HepG2 (cell line): ENCODE measurements at regions not wholly inside any gene's neighbourhood (a gene's known extent, or its start where the extent isn't known, plus 50 kb on each side); places are given as distances from the start of the nearest gene placed in this dataset.

ENCODE experiments used
- ATAC-seq: fragments of 200-7000 bp; cut with Tn5 transposase; 3 replicates; pipeline ENCODE4 v1.9.1; 2020; ENCODE audit warnings: mild to moderate bottlenecking, moderate library complexity
- BruUV-seq: library from RNA; stranded (reverse); fragments of 400-500 nt; replicated peaks from 2 replicates; lab custom pipeline; 2021; lab: Mats Ljungman, UMichigan
- CTCF ChIA-PET: fragments of 300-600 bp; formaldehyde crosslinking; extraction: SDS; loops from one replicate; lab custom pipeline; 2021; ENCODE audit warnings: low total read pairs, inconsistent platforms, low intra/inter-chr PET ratio; lab: Yijun Ruan, JAX
- POLR2A ChIA-PET: fragments of 350-600 bp; sonication (Branson Sonifier 250); formaldehyde crosslinking; loops from one replicate; lab custom pipeline; 2020; ENCODE audit warnings: antibody characterized with exemption, inconsistent platforms; lab: Yijun Ruan, JAX
- DNase-seq: peaks from one replicate; pipeline ENCODE4 v3.0.0-alpha.2; 2015; ENCODE audit warnings: low spot score
- FAIRE-seq: peaks from 3 replicates; lab custom pipeline; 2011; peaks lifted over from hg19 to GRCh38; lab: Jason Lieb, UNC
- H2AFZ ChIP-seq: one replicate; pipeline ENCODE4 v1.6.1; 2011; ENCODE audit warnings: low read length, inconsistent platforms
- H3K27ac ChIP-seq: fragments of 300-600 bp; 3 replicates; pipeline ENCODE4 v1.8.0; 2011; ENCODE audit warnings: mixed run types, mild to moderate bottlenecking, mixed read lengths, low read length, inconsistent platforms; ENCODE audit not compliant: insufficient read depth; ENCODE audit errors: extremely low read length
- H3K27me3 ChIP-seq, 2 experiments: fragments of 200-600 bp in 1 of 2; 2 replicates in 1 of 2; 3 replicates in 1 of 2; pipeline versions ENCODE4 v1.6.0 to v1.8.0; 2011; ENCODE audit warnings: low read length in 2 of 2, mild to moderate bottlenecking in 2 of 2, moderate library complexity in 2 of 2, inconsistent platforms in 1 of 2; ENCODE audit not compliant: insufficient read depth in 2 of 2, control insufficient read depth in 1 of 2
- H3K36me3 ChIP-seq, 2 experiments: fragments of 200-600 bp in 1 of 2; replicated peaks in 1 of 2; 2 replicates in 1 of 2; 3 replicates in 1 of 2; pipeline versions ENCODE4 v1.5.1 to v1.8.0; 2011; ENCODE audit warnings: low read length in 2 of 2, inconsistent platforms in 1 of 2; ENCODE audit not compliant: insufficient read depth in 2 of 2, control insufficient read depth in 1 of 2
- H3K4me1 ChIP-seq: 2 replicates; pipeline ENCODE4 v1.5.1; 2012; ENCODE audit warnings: low read length, inconsistent platforms; ENCODE audit not compliant: insufficient read depth
- H3K4me2 ChIP-seq: 2 replicates; pipeline ENCODE4 v1.6.0; 2011; ENCODE audit warnings: low read depth, low read length, inconsistent platforms
- H3K4me3 ChIP-seq, 3 experiments: fragments of 200-600 bp in 1 of 3; sonication (generic), shearing (Covaris generic) in 1 of 3; replicated peaks in 1 of 3; 2 replicates each; pipeline ENCODE4 v1.5.1; 2011 to 2016; ENCODE audit warnings: low read length in 3 of 3, inconsistent platforms in 2 of 3, low read depth in 2 of 3, mild to moderate bottlenecking in 2 of 3, control low read depth in 1 of 3, mixed read lengths in 1 of 3; ENCODE audit not compliant: insufficient read depth in 1 of 3
- H3K79me2 ChIP-seq: one replicate; pipeline ENCODE4 v1.6.1; 2011; ENCODE audit warnings: low read length, inconsistent platforms; ENCODE audit not compliant: insufficient read depth
- H3K9ac ChIP-seq: 2 replicates; pipeline ENCODE4 v1.6.0; 2011; ENCODE audit warnings: mild to moderate bottlenecking, low read depth, low read length, inconsistent platforms; ENCODE audit not compliant: insufficient read depth
- H3K9me3 ChIP-seq: 2 replicates; pipeline ENCODE4 v1.5.1; 2012; ENCODE audit warnings: mild to moderate bottlenecking, low read length
- H4K20me1 ChIP-seq: 2 replicates; pipeline ENCODE4 v1.6.0; 2011; ENCODE audit warnings: inconsistent platforms, mild to moderate bottlenecking, low read length, moderate library complexity; ENCODE audit not compliant: insufficient read depth
- ELF1 ChIP-seq: sonication (generic); formaldehyde crosslinking; IDR thresholded peaks from 2 replicates; pipeline ENCODE4 v1.4.0; 2020; ENCODE audit warnings: missing genetic modification reagents
- EP300 ChIP-seq, 3 experiments: sonication (generic) in 1 of 3; formaldehyde crosslinking in 1 of 3; IDR thresholded peaks; 2 replicates each; pipeline versions ENCODE4 v1.5.1 to v1.6.1; 2011 to 2020; ENCODE audit warnings: low read depth in 2 of 3, low read length in 2 of 3, borderline replicate concordance in 1 of 3, improper control_type of control experiment in 1 of 3, mild to moderate bottlenecking in 1 of 3, missing genetic modification reagents in 1 of 3, moderate library complexity in 1 of 3
- JUNB ChIP-seq: sonication (generic); formaldehyde crosslinking; IDR thresholded peaks from 2 replicates; pipeline ENCODE4 v1.8.0; 2022; ENCODE audit warnings: missing genetic modification reagents, mild to moderate bottlenecking, borderline replicate concordance
- KLF15 ChIP-seq: sonication (generic); formaldehyde crosslinking; IDR thresholded peaks from 2 replicates; pipeline ENCODE4 v1.8.1; 2023; ENCODE audit warnings: borderline replicate concordance, mild to moderate bottlenecking, inconsistent platforms, missing genetic modification reagents, mixed read lengths
- PITX1 ChIP-seq: sonication (generic); formaldehyde crosslinking; IDR thresholded peaks from 2 replicates; pipeline ENCODE4 v1.5.1; 2020; ENCODE audit warnings: mild to moderate bottlenecking, missing genetic modification reagents
- POLR2AphosphoS2 ChIP-seq: IDR thresholded peaks from 2 replicates; pipeline ENCODE4 v1.6.1; 2011; ENCODE audit warnings: low read depth, low read length, improper control_type of control experiment
- SMAD1 ChIP-seq: sonication (generic); formaldehyde crosslinking; IDR thresholded peaks from 2 replicates; pipeline ENCODE4 v1.4.0; 2020; ENCODE audit warnings: missing genetic modification reagents, low read depth, mild to moderate bottlenecking, borderline replicate concordance
- ZBTB8A ChIP-seq: sonication (generic); formaldehyde crosslinking; IDR thresholded peaks from 2 replicates; pipeline ENCODE4 v1.4.0; 2020; ENCODE audit warnings: mild to moderate bottlenecking, low read depth, missing genetic modification reagents, borderline replicate concordance
- ZNF616 ChIP-seq: sonication (generic); formaldehyde crosslinking; IDR thresholded peaks from 2 replicates; pipeline ENCODE4 v1.5.0; 2020; ENCODE audit warnings: low read depth, mild to moderate bottlenecking, missing genetic modification reagents
- ZSCAN21 ChIP-seq: sonication (generic); formaldehyde crosslinking; IDR thresholded peaks from 2 replicates; pipeline ENCODE4 v1.8.0; 2022; ENCODE audit warnings: mild to moderate bottlenecking, missing genetic modification reagents, moderate library complexity, borderline replicate concordance
- ZSCAN31 ChIP-seq: sonication (generic); formaldehyde crosslinking; IDR thresholded peaks from 2 replicates; pipeline ENCODE4 v1.5.0; 2020; ENCODE audit warnings: low read depth, mild to moderate bottlenecking, missing genetic modification reagents
- WGBS: methylation state at CpG from one replicate; pipeline ENCODE4 v1.1.6; 2017; ENCODE audit warnings: low lambda C conversion rate; 5-methylcytosine and 5-hydroxymethylcytosine counted together
- in situ Hi-C: cut with HindIII; loops from 2 replicates; pipeline ENCODE4 v1.10.0; 2017; ENCODE audit warnings: low pct_unique_long_range_greater_than_20kb; ENCODE audit not compliant: extremely low pct_ligation_motif_present
- intact Hi-C: fragments of 100-400 bp; cut with micrococcal nuclease; formaldehyde crosslinking; loops from one replicate; pipeline ENCODE4 v1.10.0; 2022; ENCODE audit not compliant: unreplicated experiment
- TF ChIP-seq, protein P1 (sequence below): sonication (generic); formaldehyde crosslinking; IDR thresholded peaks from 2 replicates; pipeline ENCODE4 v1.4.0; 2020; ENCODE audit warnings: missing genetic modification reagents, borderline replicate concordance
- TF ChIP-seq, protein P2 (sequence below): IDR thresholded peaks from 2 replicates; pipeline ENCODE4 v1.6.1; 2016; ENCODE audit warnings: low read depth, borderline replicate concordance

DNA sequence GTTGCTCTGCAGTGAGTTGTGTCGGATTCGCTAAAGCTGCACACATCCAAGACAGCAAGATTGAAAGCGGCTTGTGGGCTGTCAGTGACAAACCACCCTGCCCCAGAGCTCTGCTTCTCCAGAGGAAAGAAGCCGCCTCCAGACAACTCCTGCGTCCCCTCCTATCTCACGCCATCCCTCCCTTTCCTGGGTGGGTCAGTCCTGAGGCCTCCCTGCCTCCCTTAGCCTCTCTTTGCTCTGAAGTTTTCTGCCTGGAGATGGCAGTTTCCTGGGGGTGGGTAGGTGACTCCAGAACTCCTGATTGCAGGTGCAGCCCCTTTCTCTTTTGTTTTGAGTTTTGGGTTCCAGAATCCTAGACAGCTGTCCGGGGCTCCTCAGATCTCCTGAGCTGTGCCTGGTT, 78.7 kb downstream of the EMX2 start (continued):
- TF ChIP-seq, protein P1, sequence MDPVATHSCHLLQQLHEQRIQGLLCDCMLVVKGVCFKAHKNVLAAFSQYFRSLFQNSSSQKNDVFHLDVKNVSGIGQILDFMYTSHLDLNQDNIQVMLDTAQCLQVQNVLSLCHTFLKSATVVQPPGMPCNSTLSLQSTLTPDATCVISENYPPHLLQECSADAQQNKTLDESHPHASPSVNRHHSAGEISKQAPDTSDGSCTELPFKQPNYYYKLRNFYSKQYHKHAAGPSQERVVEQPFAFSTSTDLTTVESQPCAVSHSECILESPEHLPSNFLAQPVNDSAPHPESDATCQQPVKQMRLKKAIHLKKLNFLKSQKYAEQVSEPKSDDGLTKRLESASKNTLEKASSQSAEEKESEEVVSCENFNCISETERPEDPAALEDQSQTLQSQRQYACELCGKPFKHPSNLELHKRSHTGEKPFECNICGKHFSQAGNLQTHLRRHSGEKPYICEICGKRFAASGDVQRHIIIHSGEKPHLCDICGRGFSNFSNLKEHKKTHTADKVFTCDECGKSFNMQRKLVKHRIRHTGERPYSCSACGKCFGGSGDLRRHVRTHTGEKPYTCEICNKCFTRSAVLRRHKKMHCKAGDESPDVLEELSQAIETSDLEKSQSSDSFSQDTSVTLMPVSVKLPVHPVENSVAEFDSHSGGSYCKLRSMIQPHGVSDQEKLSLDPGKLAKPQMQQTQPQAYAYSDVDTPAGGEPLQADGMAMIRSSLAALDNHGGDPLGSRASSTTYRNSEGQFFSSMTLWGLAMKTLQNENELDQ: no peak
- no peak for TF ChIP-seq PITX1 (CRISPR knock-in tag)
- TF ChIP-seq, all 625 proteins: peak for 0

DNA sequence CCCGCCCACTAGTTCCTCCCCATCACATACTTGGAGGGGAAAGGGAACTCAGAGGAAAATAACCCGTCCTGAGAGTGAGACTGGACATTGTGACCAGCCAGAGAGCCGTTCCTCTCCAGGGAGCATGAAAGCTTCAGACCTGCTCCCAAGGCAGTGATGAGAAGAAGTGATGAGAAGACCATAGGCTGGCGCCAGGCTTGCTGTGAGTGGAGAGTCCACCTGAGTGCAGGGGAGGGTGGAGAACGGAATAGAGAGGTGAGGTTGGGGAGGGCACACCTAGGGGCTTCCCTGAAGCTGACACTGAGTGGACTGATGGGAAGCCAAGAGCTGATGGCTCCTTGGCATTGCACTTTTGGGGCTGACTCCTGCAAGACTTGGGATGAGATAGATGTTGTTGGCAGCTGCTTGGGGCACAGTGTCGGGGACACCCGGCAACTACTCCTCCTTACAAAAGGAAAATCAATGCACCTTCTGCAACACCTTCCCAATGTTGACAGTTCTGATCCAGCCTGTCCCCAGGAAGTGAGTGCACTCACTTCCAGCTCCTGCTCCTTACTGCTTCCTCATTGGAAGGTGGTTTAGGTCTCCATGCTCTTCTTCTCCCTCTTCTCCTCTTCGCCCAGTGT, 79.4 kb downstream of the EMX2 start:
- no peak for DNase-seq
- in situ Hi-C loops: no loop called here
- intact Hi-C loops: no loop called here
- H2AFZ ChIP-seq: no peak overlapping the region
- H3K4me2 ChIP-seq: no peak overlapping the region
- no peak for FAIRE-seq
- no peaks in the 10 kb centered on the region for H3K4me1 ChIP-seq
- no peak for ATAC-seq
- H3K79me2 ChIP-seq: no peaks in the 10 kb centered on the region
- H3K36me3 ChIP-seq: no peaks in the 10 kb centered on the region
- H3K9ac ChIP-seq: no peak overlapping the region
- H3K4me3 ChIP-seq: no peak overlapping the region
- 3% methylated on average over 8 of the region's 8 CpGs for WGBS
- POLR2A ChIA-PET: no interaction called here
- no peaks in the 10 kb centered on the region for H3K9me3 ChIP-seq
- TF ChIP-seq KLF15 (CRISPR knock-in tag) (no peak), ZNF616 (CRISPR knock-in tag) (no peak), EP300 (IDR thresholded peaks at IDR 0.05; ENCODE audit: low read depth in 2 of 2, low read length in 2 of 2) (no peak), EP300 (CRISPR knock-in tag; IDR thresholded peaks at IDR 0.05; ENCODE audit: borderline replicate concordance) (no peak), ELF1 (CRISPR knock-in tag) (no peak), POLR2AphosphoS2 (no peak), SMAD1 (CRISPR knock-in tag) (no peak), JUNB (no peak), ZBTB8A (no peak), ZSCAN31 (CRISPR knock-in tag) (no peak), ZSCAN21 (CRISPR knock-in tag) (no peak)
- TF ChIP-seq, protein P2, sequence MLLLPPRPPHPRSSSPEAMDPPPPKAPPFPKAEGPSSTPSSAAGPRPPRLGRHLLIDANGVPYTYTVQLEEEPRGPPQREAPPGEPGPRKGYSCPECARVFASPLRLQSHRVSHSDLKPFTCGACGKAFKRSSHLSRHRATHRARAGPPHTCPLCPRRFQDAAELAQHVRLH: no peak
- peaks cover 0 to 40% of the 10 kb centered on the region in 2 experiments; a peak in 3 of 5 replicates for H3K27me3 ChIP-seq
- CTCF ChIA-PET: no interaction called here
- no peaks in the 10 kb centered on the region for H4K20me1 ChIP-seq
- no peak overlapping the region for H3K27ac ChIP-seq
- no TSS peak for BruUV-seq
